ENCODE measurements at regions not wholly inside any gene's neighbourhood (a gene's known extent, or its start where the extent isn't known, plus 50 kb on each side); places are given as distances from the start of the nearest gene placed in this dataset.

DNA sequence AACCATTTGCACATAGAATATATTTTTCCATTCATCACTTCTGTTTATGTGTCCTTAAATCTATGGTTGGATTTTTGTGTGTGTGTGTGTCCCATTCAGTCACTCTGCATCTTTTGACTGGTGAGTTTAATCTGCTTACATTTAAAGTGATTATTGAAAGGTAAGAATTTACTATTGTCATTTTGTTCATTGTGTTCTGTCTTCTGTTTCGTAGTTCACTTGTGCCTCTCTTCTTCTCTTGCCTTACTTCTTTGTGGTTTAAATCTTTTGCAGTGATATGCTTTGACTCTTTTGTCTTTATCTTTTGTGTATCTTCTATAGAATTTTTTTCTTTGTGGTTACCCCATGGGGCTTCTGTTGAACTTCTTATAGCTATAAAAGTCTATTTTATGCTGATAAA is 166.3 kb upstream of the UBE3A start:
- intact Hi-C loops (cut with DNase I): no loop called here
- no peaks in the 10 kb centered on the region for H3K9me3 ChIP-seq
- no peaks in the 10 kb centered on the region for H3K4me1 ChIP-seq
- no peaks in the 10 kb centered on the region for H3K36me3 ChIP-seq
- H3K27me3 ChIP-seq (ENCODE audit: low read depth): no peaks in the 10 kb centered on the region
- H3K4me3 ChIP-seq: no peak overlapping the region
- ATAC-seq: no peak
- TF ChIP-seq, protein P1, sequence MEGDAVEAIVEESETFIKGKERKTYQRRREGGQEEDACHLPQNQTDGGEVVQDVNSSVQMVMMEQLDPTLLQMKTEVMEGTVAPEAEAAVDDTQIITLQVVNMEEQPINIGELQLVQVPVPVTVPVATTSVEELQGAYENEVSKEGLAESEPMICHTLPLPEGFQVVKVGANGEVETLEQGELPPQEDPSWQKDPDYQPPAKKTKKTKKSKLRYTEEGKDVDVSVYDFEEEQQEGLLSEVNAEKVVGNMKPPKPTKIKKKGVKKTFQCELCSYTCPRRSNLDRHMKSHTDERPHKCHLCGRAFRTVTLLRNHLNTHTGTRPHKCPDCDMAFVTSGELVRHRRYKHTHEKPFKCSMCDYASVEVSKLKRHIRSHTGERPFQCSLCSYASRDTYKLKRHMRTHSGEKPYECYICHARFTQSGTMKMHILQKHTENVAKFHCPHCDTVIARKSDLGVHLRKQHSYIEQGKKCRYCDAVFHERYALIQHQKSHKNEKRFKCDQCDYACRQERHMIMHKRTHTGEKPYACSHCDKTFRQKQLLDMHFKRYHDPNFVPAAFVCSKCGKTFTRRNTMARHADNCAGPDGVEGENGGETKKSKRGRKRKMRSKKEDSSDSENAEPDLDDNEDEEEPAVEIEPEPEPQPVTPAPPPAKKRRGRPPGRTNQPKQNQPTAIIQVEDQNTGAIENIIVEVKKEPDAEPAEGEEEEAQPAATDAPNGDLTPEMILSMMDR (IDR thresholded peaks at IDR 0.05): no peak
- no peak for DNase-seq
- no peak overlapping the region for H3K27ac ChIP-seq

DNA sequence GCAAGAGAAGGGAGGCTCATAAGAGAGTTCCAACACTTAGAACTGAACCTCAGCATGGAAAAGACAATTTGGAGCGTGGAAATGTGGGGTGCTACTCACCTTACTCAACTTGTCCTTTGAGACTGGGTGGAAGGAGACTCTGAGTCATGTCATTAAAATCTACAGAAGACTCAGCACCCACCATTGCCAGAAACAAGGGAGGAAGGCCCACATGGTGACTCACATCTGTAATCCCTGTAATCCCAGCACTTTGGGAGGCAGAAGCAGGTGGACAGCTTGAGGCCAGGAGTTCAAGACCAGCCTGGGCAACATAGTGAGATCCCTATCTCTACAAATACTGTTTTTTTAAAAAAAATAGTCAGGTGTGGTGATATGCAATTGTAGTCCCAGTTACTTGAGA is 161.9 kb upstream of the UBE3A start:
- TF ChIP-seq, protein P1 (IDR thresholded peaks at IDR 0.05): no peak
- no peak overlapping the region for H3K27ac ChIP-seq
- DNase-seq (no peak), ATAC-seq (no peak)
- H3K27me3 ChIP-seq (ENCODE audit: low read depth): no peaks in the 10 kb centered on the region
- intact Hi-C loops (cut with DNase I): no loop called here
- H3K4me1 ChIP-seq: no peaks in the 10 kb centered on the region
- H3K36me3 ChIP-seq: no peaks in the 10 kb centered on the region
- H3K9me3 ChIP-seq: no peaks in the 10 kb centered on the region
- no peak overlapping the region for H3K4me3 ChIP-seq

DNA sequence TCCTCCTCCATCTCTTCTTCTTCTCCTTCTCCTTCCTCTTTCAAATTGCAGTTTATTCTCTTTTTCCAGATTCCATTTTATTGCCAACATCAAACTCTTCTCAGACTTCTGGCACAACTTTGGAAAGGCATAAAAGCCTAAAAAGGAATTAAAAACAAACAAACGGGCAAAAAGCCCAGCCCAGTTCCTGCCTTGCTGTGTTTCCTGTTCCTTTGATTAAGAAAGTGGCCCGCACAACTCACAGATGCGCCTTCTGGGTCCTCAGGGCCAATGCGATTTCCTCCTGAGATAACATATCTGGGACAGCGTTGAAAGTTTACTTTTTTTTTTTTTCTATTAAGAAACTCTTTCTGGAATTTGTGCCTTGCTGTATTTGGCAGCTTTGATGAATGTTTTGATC is 158.7 kb upstream of the UBE3A start:
- no peak for ATAC-seq
- Histone ChIP-seq H3K27me3 (ENCODE audit: low read depth) (no peaks in the 10 kb centered on the region), H3K4me3 (no peak overlapping the region), H3K9me3 (peaks cover 5% of the 10 kb centered on the region), H3K4me1 (no peaks in the 10 kb centered on the region), H3K36me3 (no peaks in the 10 kb centered on the region), H3K27ac (no peak overlapping the region)
- intact Hi-C loops (cut with DNase I): no loop called here
- no peak for DNase-seq
- TF ChIP-seq, protein P1 (IDR thresholded peaks at IDR 0.05): no peak

DNA sequence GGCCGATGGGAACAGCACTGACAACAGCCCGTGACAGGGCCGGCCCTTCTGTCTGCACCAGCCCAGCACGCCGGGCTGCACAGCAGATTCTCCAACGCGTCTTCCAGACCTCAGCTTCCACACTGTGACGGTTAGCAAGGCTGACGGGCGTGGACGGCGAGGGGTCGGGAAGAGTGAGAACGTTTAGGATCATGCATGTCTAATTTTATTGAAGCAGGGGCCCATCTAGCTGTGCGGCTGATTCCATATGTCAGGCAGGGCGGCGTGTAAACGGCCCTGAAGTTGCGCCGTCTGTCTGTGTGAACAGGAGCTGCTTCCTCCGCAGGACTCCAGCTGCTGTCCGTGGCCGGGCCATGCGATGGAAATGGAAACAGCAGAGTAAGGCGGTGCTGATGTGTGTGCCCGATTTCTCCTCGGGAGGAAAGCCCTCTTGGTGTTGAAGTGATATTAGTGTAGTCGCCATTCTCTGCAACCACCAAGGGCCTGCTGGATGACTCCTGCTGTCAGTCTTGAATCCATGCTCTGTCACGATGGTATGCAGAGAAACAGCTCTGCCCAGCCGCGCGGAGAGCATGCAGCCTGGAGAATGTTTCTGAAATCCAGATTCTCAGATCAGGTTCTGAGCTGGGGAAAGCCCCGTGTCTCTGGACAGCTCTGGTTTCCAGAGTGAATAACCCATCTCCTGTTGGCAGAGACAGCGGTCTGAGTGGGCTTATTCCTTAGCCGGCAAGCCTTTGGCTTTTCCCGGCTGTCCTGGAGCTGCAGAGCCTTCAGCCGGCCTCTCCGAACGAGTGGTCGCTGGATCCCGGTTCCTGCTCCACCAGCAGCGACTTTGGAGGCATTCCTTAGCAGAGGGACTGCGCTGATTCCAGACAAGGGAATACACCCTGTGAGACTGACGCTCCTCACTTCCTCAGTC is 158.1 kb upstream of the UBE3A start:
- no peaks in the 10 kb centered on the region for H3K27me3 ChIP-seq (ENCODE audit: low read depth)
- no peak overlapping the region for H3K27ac ChIP-seq
- peaks cover 5% of the 10 kb centered on the region for H3K9me3 ChIP-seq
- no peak for ATAC-seq
- DNase-seq: no peak
- H3K4me1 ChIP-seq: no peaks in the 10 kb centered on the region
- H3K36me3 ChIP-seq: no peaks in the 10 kb centered on the region
- intact Hi-C loops (cut with DNase I): no loop called here
- no peak overlapping the region for H3K4me3 ChIP-seq
- TF ChIP-seq, protein P1 (IDR thresholded peaks at IDR 0.05): no peak

DNA sequence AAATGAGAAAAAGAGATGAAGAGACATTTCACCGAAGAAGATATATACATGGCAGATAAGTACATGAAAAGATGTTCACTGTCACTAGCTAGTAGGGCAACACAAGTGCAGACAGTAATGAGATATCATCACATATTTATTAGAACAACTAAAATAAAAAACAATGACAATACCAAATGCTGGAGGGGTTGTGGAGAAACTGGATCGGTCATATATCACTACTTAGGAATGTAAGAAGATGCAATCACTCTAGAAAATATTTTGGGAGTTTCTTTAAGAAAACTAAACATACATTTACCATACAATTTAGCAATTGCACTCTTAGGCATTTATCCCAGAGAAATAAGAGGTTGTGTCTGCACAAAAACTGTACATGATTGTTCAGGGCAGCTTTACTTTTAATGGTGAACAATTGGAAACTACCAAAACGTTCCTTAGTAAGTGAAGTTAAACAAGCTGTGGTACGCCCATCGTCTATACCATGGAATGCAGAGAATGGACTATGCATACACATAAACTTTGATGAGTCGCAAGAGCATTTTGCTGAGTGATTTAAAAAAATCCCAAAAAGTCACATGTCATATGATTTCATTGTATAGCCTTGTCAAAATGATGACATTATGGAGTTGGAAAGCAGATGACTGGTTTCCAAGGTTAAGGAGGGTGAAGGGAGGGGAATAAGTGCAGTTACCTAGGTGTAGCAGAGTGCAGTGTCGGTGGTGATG is 149.0 kb upstream of the UBE3A start:
- no peak for ATAC-seq
- H3K4me3 ChIP-seq: no peak overlapping the region
- TF ChIP-seq, protein P1 (IDR thresholded peaks at IDR 0.05): no peak
- peaks cover 2% of the 10 kb centered on the region for H3K9me3 ChIP-seq
- no peak overlapping the region for H3K27ac ChIP-seq
- intact Hi-C loops (cut with DNase I): no loop called here
- H3K36me3 ChIP-seq: no peaks in the 10 kb centered on the region
- H3K4me1 ChIP-seq: no peaks in the 10 kb centered on the region
- no peaks in the 10 kb centered on the region for H3K27me3 ChIP-seq (ENCODE audit: low read depth)
- DNase-seq: no peak
